ENCODE measurements at regions not wholly inside any gene's neighbourhood (a gene's known extent, or its start where the extent isn't known, plus 50 kb on each side); places are given as distances from the start of the nearest gene placed in this dataset.

DNA sequence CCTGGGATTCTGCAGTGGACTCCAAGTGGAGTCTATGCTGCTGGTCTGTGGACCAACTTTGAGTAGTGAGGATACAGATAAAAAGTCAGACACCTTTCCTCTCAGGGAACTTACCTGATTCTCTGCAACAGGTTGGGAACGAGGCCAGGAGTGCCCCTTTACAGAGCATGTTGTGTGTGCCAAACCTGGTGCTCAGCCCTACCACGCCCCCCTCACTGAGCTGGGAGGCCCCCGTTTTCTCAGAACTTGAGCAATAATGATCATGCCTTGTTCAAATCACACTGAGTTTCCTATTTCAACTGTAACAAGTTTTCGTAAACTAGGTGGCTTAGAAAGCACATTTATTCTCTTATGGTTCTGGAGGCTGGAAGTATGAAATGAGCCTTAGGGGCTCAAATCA is 182.0 kb downstream of the COPRS start:
- TF ChIP-seq POLR2A (IDR thresholded peaks at IDR 0.05; ENCODE audit: low read depth) (no peak), POLR2AphosphoS5 (IDR thresholded peaks at IDR 0.05) (no peak), EP300 (IDR thresholded peaks at IDR 0.05) (no peak)
- TF ChIP-seq, protein P1, sequence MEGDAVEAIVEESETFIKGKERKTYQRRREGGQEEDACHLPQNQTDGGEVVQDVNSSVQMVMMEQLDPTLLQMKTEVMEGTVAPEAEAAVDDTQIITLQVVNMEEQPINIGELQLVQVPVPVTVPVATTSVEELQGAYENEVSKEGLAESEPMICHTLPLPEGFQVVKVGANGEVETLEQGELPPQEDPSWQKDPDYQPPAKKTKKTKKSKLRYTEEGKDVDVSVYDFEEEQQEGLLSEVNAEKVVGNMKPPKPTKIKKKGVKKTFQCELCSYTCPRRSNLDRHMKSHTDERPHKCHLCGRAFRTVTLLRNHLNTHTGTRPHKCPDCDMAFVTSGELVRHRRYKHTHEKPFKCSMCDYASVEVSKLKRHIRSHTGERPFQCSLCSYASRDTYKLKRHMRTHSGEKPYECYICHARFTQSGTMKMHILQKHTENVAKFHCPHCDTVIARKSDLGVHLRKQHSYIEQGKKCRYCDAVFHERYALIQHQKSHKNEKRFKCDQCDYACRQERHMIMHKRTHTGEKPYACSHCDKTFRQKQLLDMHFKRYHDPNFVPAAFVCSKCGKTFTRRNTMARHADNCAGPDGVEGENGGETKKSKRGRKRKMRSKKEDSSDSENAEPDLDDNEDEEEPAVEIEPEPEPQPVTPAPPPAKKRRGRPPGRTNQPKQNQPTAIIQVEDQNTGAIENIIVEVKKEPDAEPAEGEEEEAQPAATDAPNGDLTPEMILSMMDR (IDR thresholded peaks at IDR 0.05), result no peak

Data from esophagus muscularis mucosa (tissue), 4 donors.